AG04450 (cell line): ENCODE measurements at regions not wholly inside any gene's neighbourhood (a gene's known extent, or its start where the extent isn't known, plus 50 kb on each side); places are given as distances from the start of the nearest gene placed in this dataset.

ENCODE experiments used
- CTCF ChIA-PET: fragments of 300-600, 350-600 bp; formaldehyde crosslinking; extraction: SDS; loops from one replicate; lab custom pipeline; 2022; ENCODE audit warnings: antibody characterized with exemption, inconsistent platforms; lab: Charles Lee
- POLR2A ChIA-PET: fragments of 350-600 bp; formaldehyde crosslinking; extraction: SDS; loops from one replicate; lab custom pipeline; 2021; ENCODE audit warnings: antibody characterized with exemption, inconsistent platforms; lab: Yijun Ruan, JAX
- DNase-seq: peaks from one replicate; pipeline ENCODE4 v3.0.0-alpha.2; 2011; ENCODE audit warnings: low read depth, low spot score
- H3K27ac ChIP-seq: one replicate; pipeline ENCODE4 v1.5.1; 2012; ENCODE audit warnings: low read depth, low read length, control low read depth
- H3K27me3 ChIP-seq: one replicate; pipeline ENCODE4 v1.6.0; 2012; ENCODE audit warnings: low read length; ENCODE audit not compliant: control insufficient read depth, insufficient read depth
- H3K4me3 ChIP-seq: 2 replicates; pipeline ENCODE4 v1.5.1; 2011; ENCODE audit warnings: mild to moderate bottlenecking, low read depth, low read length, control low read depth
- H3K9me3 ChIP-seq: 2 replicates; pipeline ENCODE4 v1.5.1; 2012; ENCODE audit warnings: low read length; ENCODE audit not compliant: control insufficient read depth, insufficient read depth
- TF ChIP-seq, protein P1 (sequence below): IDR thresholded peaks from 2 replicates; pipeline ENCODE4 v1.5.1; 2011; ENCODE audit warnings: low read depth, low read length, control low read depth, inconsistent platforms

DNA sequence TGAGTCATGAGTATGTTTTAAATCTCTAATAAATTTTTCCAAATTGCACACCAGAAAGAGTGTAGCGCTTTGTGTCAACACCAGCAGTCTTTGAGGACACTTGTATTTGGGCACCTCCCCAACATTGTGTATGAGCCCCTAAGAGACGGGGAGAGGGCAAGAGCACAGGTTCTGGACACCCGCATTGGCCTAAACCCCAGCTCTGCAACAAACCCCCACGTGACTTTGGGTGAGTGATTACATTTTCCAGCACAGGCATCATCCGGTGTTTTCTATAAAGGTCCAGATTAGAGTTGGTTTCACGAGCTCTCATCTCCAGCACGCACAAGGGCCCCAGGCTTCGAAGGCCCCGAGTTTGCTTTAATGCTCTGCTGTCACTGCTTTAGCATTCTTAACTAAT lies 66.3 kb upstream of the SLC45A1 start:
- H3K4me3 ChIP-seq: no peak overlapping the region
- no peak for DNase-seq
- no peaks in the 10 kb centered on the region for H3K27me3 ChIP-seq
- CTCF ChIA-PET: no interaction called here
- no peak overlapping the region for H3K27ac ChIP-seq
- TF ChIP-seq, protein P1, sequence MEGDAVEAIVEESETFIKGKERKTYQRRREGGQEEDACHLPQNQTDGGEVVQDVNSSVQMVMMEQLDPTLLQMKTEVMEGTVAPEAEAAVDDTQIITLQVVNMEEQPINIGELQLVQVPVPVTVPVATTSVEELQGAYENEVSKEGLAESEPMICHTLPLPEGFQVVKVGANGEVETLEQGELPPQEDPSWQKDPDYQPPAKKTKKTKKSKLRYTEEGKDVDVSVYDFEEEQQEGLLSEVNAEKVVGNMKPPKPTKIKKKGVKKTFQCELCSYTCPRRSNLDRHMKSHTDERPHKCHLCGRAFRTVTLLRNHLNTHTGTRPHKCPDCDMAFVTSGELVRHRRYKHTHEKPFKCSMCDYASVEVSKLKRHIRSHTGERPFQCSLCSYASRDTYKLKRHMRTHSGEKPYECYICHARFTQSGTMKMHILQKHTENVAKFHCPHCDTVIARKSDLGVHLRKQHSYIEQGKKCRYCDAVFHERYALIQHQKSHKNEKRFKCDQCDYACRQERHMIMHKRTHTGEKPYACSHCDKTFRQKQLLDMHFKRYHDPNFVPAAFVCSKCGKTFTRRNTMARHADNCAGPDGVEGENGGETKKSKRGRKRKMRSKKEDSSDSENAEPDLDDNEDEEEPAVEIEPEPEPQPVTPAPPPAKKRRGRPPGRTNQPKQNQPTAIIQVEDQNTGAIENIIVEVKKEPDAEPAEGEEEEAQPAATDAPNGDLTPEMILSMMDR: no peak
- POLR2A ChIA-PET: no interaction called here
- H3K9me3 ChIP-seq: no peaks in the 10 kb centered on the region

DNA sequence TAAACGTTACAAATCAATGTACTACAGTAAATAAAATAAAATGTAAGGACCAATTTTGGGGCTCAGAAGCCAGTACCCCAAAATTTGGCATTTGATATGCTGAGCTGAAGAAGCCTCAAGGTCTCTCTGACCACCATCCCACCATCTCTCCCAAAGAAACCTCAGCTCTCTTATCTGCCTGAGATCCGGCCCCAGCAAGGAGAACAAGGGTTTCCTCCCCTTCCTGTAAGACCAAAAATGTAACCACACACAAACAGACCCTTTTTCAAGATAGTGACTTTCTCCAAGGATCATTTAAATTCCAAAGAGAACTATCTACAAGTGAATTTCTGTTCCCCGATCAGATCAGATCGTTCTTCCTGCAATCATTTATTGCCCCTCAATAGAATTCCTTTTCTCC lies 68.1 kb upstream of the SLC45A1 start:
- H3K9me3 ChIP-seq: no peaks in the 10 kb centered on the region
- POLR2A ChIA-PET: no interaction called here

GRCh38 chr1:8247811-8248436 lies 70.0 kb upstream of the SLC45A1 start:
- ChIA-PET POLR2A (no interaction called here), CTCF (interaction anchor here (0.6 kb wide), 1 partner anchor 66 kb away, joined by 3 read pairs; no protein-coding TSS in a partner anchor)
- Histone ChIP-seq H3K27me3 (no peaks in the 10 kb centered on the region), H3K9me3 (no peaks in the 10 kb centered on the region), H3K4me3 (no peak overlapping the region), H3K27ac (no peak overlapping the region)
- TF ChIP-seq, protein P1: no peak
- no peak for DNase-seq

More for the DNA sequence above, 68.1 kb upstream of the SLC45A1 start:
- CTCF ChIA-PET: no interaction called here
- no peak for DNase-seq
- Histone ChIP-seq H3K4me3 (no peak overlapping the region), H3K27ac (no peak overlapping the region), H3K27me3 (no peaks in the 10 kb centered on the region)
- TF ChIP-seq, protein P1: no peak

DNA sequence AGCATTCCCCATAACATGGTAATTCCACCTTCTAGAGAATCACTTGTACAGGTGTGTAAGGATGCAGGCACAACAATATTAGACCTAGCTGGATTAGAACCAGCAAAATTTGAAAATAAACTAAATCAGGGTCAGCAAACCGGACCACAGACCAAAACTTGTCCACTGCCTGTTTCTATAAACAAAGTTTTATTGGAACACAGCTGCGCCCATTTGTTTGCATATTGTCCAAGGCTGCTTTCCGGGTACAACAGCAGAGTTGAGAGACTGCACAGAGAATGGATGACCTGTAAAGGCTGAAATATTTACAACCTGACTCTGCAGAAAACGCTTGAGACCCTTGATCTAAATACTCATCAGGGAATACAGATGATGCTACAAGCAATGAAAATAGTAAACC lies 73.6 kb upstream of the SLC45A1 start:
- Histone ChIP-seq H3K4me3 (no peak overlapping the region), H3K27me3 (no peaks in the 10 kb centered on the region), H3K27ac (no peak overlapping the region), H3K9me3 (no peaks in the 10 kb centered on the region)
- POLR2A ChIA-PET: no interaction called here
- DNase-seq: no peak
- TF ChIP-seq, protein P1: no peak
- CTCF ChIA-PET: no interaction called here

DNA sequence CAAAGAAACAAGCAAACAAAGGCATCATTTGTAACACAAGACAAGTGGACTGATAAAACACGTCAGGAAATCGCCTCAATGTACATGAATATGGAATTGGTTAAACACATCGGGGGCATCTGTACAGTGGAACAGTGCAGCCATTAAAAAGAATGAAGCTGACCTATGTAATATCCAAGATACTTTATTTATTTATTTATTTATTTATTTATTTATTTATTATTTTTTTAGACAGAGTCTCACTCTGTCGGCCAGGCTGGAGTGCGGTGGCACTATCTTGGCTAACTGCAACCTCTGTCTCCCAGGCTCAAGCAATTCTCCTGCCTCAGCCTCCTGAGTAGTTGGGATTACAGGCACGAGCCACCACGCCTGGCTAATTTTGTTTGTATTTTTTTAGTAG lies 75.4 kb upstream of the SLC45A1 start:
- POLR2A ChIA-PET: no interaction called here
- TF ChIP-seq, protein P1: no peak
- Histone ChIP-seq H3K9me3 (no peaks in the 10 kb centered on the region), H3K27ac (no peak overlapping the region), H3K4me3 (no peak overlapping the region), H3K27me3 (no peaks in the 10 kb centered on the region)
- DNase-seq: no peak
- CTCF ChIA-PET: no interaction called here
